ENCODE measurements at regions not wholly inside any gene's neighbourhood (a gene's known extent, or its start where the extent isn't known, plus 50 kb on each side); places are given as distances from the start of the nearest gene placed in this dataset.

- DNase-seq (ENCODE audit: low spot score) = no peak
Measured at GRCh38 chr2:13260402-13260801, 543.7 kb downstream of the TRIB2 start.

More at GRCh38 chr2:13260402-13260801, 543.7 kb downstream of the TRIB2 start:
- Histone ChIP-seq H3K4me3 (replicated peaks in 1 of 3; ENCODE audit: insufficient read depth in 1 of 3, low read depth in 2 of 3, low read length in 3 of 3) (no peak overlapping the region), H3K27ac (ENCODE audit: extremely low read length, insufficient read depth, low read length) (no peak overlapping the region), H2AFZ (ENCODE audit: low read length) (no peak overlapping the region), H3K36me3 (replicated peaks in 1 of 2; ENCODE audit: control insufficient read depth in 1 of 2, insufficient read depth in 2 of 2, low read length in 2 of 2) (no peaks in the 10 kb centered on the region), H3K4me2 (ENCODE audit: low read depth, low read length) (no peak overlapping the region), H4K20me1 (ENCODE audit: insufficient read depth, low read length) (no peaks in the 10 kb centered on the region), H3K79me2 (ENCODE audit: insufficient read depth, low read length) (no peaks in the 10 kb centered on the region), H3K4me1 (ENCODE audit: insufficient read depth, low read length) (no peaks in the 10 kb centered on the region), H3K27me3 (ENCODE audit: control insufficient read depth in 1 of 2, insufficient read depth in 2 of 2, low read length in 2 of 2) (no peaks in the 10 kb centered on the region), H3K9ac (ENCODE audit: insufficient read depth, low read depth, low read length) (no peak overlapping the region), H3K9me3 (ENCODE audit: low read length) (peaks cover 73% of the 10 kb centered on the region)
- no peak for FAIRE-seq
- TF ChIP-seq NCOA5 (CRISPR knock-in tag; IDR thresholded peaks at IDR 0.05) (no peak), REST (IDR thresholded peaks at IDR 0.05; ENCODE audit: borderline replicate concordance in 1 of 2, low read depth in 1 of 2, low read length in 2 of 2) (peak; percentile 33 to 87)
- no peak for ATAC-seq
- ChIA-PET POLR2A (no interaction called here), CTCF (ENCODE audit: low intra/inter-chr PET ratio, low total read pairs) (no interaction called here)
- no TSS peak for BruUV-seq (replicated peaks)
- 0% methylated on average over 2 of the region's 2 CpGs for WGBS (ENCODE audit: low lambda C conversion rate)
- in situ Hi-C loops (cut with HindIII; ENCODE audit: extremely low pct_ligation_motif_present, low pct_unique_long_range_greater_than_20kb) = no loop called here
- intact Hi-C loops (cut with micrococcal nuclease; ENCODE audit: unreplicated experiment) = no loop called here

All from HepG2 (cell line).